PFSK-1 (cell line): ENCODE measurements at regions not wholly inside any gene's neighbourhood (a gene's known extent, or its start where the extent isn't known, plus 50 kb on each side); places are given as distances from the start of the nearest gene placed in this dataset.

Experiments used
- FOXP2 ChIP-seq: optimal IDR thresholded peaks from 2 replicates; pipeline ENCODE3; 2011; ENCODE audit warnings: borderline replicate concordance, control low read depth, inconsistent platforms; ENCODE audit not compliant: insufficient read depth; ENCODE audit errors: extremely low read length, extremely low read depth
- POLR2AphosphoS5 ChIP-seq: IDR thresholded peaks from 2 replicates; pipeline ENCODE4 v1.6.1; 2012; ENCODE audit warnings: low read depth, mild to moderate bottlenecking, control low read depth, low read length, moderate library complexity
- REST ChIP-seq, 2 experiments: IDR thresholded peaks; 2 replicates each; pipeline versions ENCODE4 v1.6.1 to v1.8.0; 2011 to 2012; ENCODE audit warnings: low read depth in 2 of 2, low read length in 2 of 2, control low read depth in 1 of 2, inconsistent platforms in 1 of 2, mild to moderate bottlenecking in 1 of 2, moderate library complexity in 1 of 2; ENCODE audit not compliant: insufficient read depth in 1 of 2
- SIN3A ChIP-seq: IDR thresholded peaks from 2 replicates; pipeline ENCODE4 v1.6.1; 2012; ENCODE audit warnings: mild to moderate bottlenecking, low read length, moderate library complexity, borderline replicate concordance; ENCODE audit not compliant: insufficient read depth
- TAF1 ChIP-seq: IDR thresholded peaks from 2 replicates; pipeline ENCODE4 v1.6.1; 2012; ENCODE audit warnings: low read length, control low read depth, borderline replicate concordance; ENCODE audit not compliant: insufficient read depth

- TF ChIP-seq REST (IDR thresholded peaks at IDR 0.05; ENCODE audit: insufficient read depth in 1 of 2, low read depth in 2 of 2, low read length in 2 of 2) = no peak
- no peak for TF ChIP-seq FOXP2
- TF ChIP-seq POLR2AphosphoS5 = no peak
- TF ChIP-seq SIN3A = no peak
- TF ChIP-seq TAF1 = no peak
These were observed 102.4 kb upstream of the SLC6A11 start for GRCh38 chr3:10713656-10714055.

- no peak for TF ChIP-seq SIN3A
- no peak for TF ChIP-seq POLR2AphosphoS5
- TF ChIP-seq REST (IDR thresholded peaks at IDR 0.05; ENCODE audit: insufficient read depth in 1 of 2, low read depth in 2 of 2, low read length in 2 of 2) = no peak
- TF ChIP-seq TAF1 = no peak
These were observed 100.1 kb upstream of the SLC6A11 start for GRCh38 chr3:10715886-10716285.

- no peak for TF ChIP-seq SIN3A
These were observed 99.1 kb upstream of the SLC6A11 start for GRCh38 chr3:10716964-10717363.

GRCh38 chr3:10717756-10718155, 98.3 kb upstream of the SLC6A11 start:
- TF ChIP-seq REST (IDR thresholded peaks at IDR 0.05; ENCODE audit: insufficient read depth in 1 of 2, low read depth in 2 of 2, low read length in 2 of 2) (no peak), SIN3A (no peak), POLR2AphosphoS5 (no peak), TAF1 (no peak), FOXP2 (no peak)

- TF ChIP-seq FOXP2 (no peak), SIN3A (no peak), TAF1 (no peak), POLR2AphosphoS5 (no peak), REST (IDR thresholded peaks at IDR 0.05; ENCODE audit: insufficient read depth in 1 of 2, low read depth in 2 of 2, low read length in 2 of 2) (no peak)
These were observed 94.9 kb upstream of the SLC6A11 start for GRCh38 chr3:10721101-10721500.
